Nephron progenitor cell (in vitro differentiated cells): ENCODE measurements at regions not wholly inside any gene's neighbourhood (a gene's known extent, or its start where the extent isn't known, plus 50 kb on each side); places are given as distances from the start of the nearest gene placed in this dataset.
A peak's percentile ranks its signal among the peaks of the same experiment; 100 is the strongest.

ENCODE experiments used
- DNase-seq: peaks from one replicate; pipeline ENCODE4 v3.0.0; 2021
- H3K27ac Mint-ChIP-seq: 2 replicates; pipeline ENCODE4 v1.8.0; 2021; ENCODE audit warnings: mild to moderate bottlenecking, moderate library complexity, mixed read lengths
- H3K27me3 Mint-ChIP-seq: 2 replicates; pipeline ENCODE4 v1.8.0; 2021; ENCODE audit warnings: mild to moderate bottlenecking, low read depth, mixed read lengths; ENCODE audit not compliant: poor library complexity
- H3K36me3 Mint-ChIP-seq: 2 replicates; pipeline ENCODE4 v1.8.0; 2021; ENCODE audit warnings: low read depth, mixed read lengths
- H3K4me1 Mint-ChIP-seq: 2 replicates; pipeline ENCODE4 v1.8.0; 2021; ENCODE audit warnings: mixed read lengths
- H3K4me3 Mint-ChIP-seq: 2 replicates; pipeline ENCODE4 v1.8.0; 2021; ENCODE audit warnings: mild to moderate bottlenecking, moderate library complexity, mixed read lengths
- H3K9me3 Mint-ChIP-seq: 2 replicates; pipeline ENCODE4 v1.8.0; 2021; ENCODE audit warnings: mild to moderate bottlenecking, moderate library complexity, mixed read lengths
- TF ChIP-seq, protein P1 (sequence below): fragments of 200-600 bp; sonication (generic); IDR thresholded peaks from 2 replicates; pipeline ENCODE4 v1.5.0; 2021; ENCODE audit warnings: antibody characterized with exemption

DNA sequence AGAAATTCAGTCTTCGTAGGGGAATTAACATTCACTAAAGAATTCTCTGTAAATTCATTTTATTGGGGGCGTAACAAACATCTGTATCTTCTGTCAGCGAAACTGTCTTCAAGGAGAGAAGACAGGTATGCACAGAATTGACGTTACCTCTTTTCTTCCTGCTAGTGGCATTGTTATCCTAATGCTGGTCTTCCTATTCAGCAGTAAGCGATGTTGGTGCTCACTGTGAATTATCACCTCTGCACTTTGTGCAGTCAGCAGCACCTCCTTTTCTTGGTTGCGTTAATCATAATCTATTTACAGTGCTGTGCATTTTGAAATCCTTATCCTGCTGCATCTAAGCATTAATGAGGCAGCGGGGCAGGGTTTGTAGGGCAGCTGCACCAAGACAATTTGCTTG, 362.3 kb downstream of the SLC4A3 start:
- H3K4me1 Mint-ChIP-seq, result peaks cover 13% of the 10 kb centered on the region
- no peak overlapping the region for H3K27ac Mint-ChIP-seq
- TF ChIP-seq, protein P1, sequence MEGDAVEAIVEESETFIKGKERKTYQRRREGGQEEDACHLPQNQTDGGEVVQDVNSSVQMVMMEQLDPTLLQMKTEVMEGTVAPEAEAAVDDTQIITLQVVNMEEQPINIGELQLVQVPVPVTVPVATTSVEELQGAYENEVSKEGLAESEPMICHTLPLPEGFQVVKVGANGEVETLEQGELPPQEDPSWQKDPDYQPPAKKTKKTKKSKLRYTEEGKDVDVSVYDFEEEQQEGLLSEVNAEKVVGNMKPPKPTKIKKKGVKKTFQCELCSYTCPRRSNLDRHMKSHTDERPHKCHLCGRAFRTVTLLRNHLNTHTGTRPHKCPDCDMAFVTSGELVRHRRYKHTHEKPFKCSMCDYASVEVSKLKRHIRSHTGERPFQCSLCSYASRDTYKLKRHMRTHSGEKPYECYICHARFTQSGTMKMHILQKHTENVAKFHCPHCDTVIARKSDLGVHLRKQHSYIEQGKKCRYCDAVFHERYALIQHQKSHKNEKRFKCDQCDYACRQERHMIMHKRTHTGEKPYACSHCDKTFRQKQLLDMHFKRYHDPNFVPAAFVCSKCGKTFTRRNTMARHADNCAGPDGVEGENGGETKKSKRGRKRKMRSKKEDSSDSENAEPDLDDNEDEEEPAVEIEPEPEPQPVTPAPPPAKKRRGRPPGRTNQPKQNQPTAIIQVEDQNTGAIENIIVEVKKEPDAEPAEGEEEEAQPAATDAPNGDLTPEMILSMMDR, result no peak
- no peak overlapping the region for H3K4me3 Mint-ChIP-seq
- no peaks in the 10 kb centered on the region for H3K27me3 Mint-ChIP-seq
- no peak for DNase-seq
- H3K36me3 Mint-ChIP-seq, result no peaks in the 10 kb centered on the region
- H3K9me3 Mint-ChIP-seq, result peaks cover 4% of the 10 kb centered on the region

DNA sequence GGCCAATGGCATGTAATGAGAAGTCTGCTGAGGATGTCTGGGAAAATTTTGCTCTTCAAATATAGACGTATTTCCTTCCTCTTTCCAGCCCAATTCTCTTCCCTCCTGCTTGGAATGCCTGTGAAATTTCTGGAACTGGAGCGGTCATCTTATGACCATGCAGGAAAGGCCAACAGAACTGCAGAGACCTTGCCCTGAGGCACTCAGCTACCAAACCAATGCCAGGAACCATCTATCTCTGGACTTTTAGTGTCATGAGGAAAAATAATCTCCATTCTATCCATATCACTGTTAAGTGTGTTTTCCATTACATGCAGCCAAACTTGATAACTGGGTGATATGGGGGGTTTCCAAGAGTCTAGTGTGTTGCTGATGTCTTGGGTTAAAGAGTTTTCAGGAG, 363.7 kb downstream of the SLC4A3 start:
- H3K27me3 Mint-ChIP-seq, result peaks cover 2% of the 10 kb centered on the region
- DNase-seq, result no peak
- H3K4me1 Mint-ChIP-seq, result peaks cover 26% of the 10 kb centered on the region
- H3K9me3 Mint-ChIP-seq, result peaks cover 4% of the 10 kb centered on the region
- H3K36me3 Mint-ChIP-seq, result no peaks in the 10 kb centered on the region
- TF ChIP-seq, protein P1, result no peak
- H3K4me3 Mint-ChIP-seq, result no peak overlapping the region
- no peak overlapping the region for H3K27ac Mint-ChIP-seq

DNA sequence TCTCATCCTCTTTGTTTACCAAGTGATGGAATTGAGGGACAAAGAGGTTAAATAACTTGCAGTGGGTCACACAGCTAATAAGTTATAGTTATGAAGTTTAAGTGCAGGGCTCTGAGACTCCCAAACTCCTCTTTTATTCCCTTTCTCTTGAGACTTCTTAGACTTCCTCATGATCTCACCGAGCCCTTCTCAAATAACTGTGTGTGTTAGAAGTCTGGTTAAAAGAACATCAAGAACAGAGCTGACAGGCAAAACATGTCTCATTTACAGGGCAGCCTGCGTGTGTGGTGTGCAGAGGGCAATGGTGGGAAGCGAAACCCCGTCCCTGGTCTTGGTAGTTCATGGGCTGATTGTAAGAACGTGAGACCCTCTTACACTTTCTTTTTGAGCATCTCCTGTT, 368.0 kb downstream of the SLC4A3 start:
- H3K27ac Mint-ChIP-seq, result peak overlapping the region; percentile 7
- TF ChIP-seq, protein P1, result no peak

DNA sequence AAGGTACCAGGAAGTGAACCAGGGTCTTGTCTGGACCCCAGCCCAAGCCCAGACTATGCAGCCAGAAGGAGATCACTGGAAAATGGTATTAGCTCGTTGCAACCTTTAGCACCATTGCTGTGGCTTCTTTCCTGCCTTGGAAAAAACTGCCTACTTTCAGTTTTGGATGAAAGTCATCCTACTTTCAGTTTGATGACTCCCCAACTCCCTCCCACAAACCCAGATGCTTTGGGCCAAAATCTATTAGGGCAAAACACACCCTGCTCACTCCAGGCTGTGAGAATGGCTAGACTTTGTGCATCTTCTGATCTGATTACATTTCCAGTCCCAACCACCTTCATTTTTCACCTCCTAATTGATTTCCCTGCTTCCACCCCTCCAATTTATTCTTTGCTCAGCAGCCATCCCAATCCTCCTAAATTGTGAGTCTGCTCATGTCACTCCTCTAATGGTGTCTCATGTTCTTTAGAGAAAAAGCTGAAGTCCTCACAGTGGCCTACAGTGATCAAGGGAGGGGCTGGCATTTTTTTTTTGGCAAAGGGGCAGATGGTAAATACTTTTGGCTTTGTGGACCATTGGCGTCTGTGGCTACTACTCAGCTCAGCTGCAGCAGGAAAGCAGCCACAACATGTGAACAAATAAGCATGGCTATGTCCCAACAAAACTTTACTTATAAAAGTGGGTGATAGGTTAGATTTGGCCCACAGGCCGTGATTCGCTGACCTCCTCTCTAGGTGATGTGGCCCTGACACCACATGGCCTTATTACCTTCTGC, 368.7 kb downstream of the SLC4A3 start:
- TF ChIP-seq, protein P1, result no peak
- peaks cover under 1% of the 10 kb centered on the region for H3K9me3 Mint-ChIP-seq
- H3K4me1 Mint-ChIP-seq, result peaks cover 31% of the 10 kb centered on the region
- H3K27ac Mint-ChIP-seq, result no peak overlapping the region
- no peak for DNase-seq
- peaks cover 2% of the 10 kb centered on the region for H3K27me3 Mint-ChIP-seq
- no peaks in the 10 kb centered on the region for H3K36me3 Mint-ChIP-seq
- H3K4me3 Mint-ChIP-seq, result no peak overlapping the region

More for the DNA sequence above, 368.0 kb downstream of the SLC4A3 start:
- Mint-ChIP-seq H3K9me3 (peaks cover 4% of the 10 kb centered on the region), H3K4me3 (no peak overlapping the region), H3K36me3 (no peaks in the 10 kb centered on the region), H3K27me3 (peaks cover 2% of the 10 kb centered on the region), H3K4me1 (peaks cover 31% of the 10 kb centered on the region)
- DNase-seq, result no peak

DNA sequence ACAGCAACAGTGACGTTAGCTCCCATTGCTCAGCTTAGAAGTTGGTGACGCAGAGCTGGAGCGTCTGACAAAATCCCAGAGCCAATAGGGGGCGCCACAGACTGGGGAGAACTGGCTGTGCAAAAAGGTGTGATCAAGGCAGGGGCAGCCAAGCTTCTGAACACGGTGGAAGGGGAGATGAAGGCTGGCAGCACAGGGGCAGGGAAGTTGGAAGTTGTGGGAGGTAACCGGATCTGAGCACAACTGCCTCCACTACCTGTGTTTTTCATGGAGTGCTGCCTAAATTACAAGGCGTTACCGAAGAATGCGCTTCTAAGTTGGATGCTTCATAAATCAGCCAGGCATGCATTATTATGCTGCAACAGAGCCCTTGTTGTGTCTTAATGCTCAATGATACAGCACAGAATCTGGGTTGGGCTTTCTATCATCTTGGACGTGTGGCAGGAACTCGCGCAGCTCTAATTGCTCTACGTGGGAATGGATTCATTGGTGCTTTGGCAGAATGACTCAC, 370.0 kb downstream of the SLC4A3 start:
- H3K27ac Mint-ChIP-seq, result peak overlapping the region; percentile 65
- H3K4me1 Mint-ChIP-seq, result peaks cover 33% of the 10 kb centered on the region
- H3K27me3 Mint-ChIP-seq, result peaks cover 2% of the 10 kb centered on the region
- H3K9me3 Mint-ChIP-seq, result no peaks in the 10 kb centered on the region
- peak; percentile 72 for DNase-seq
- H3K36me3 Mint-ChIP-seq, result no peaks in the 10 kb centered on the region
- H3K4me3 Mint-ChIP-seq, result no peak overlapping the region
- TF ChIP-seq, protein P1, result peak; percentile 53

DNA sequence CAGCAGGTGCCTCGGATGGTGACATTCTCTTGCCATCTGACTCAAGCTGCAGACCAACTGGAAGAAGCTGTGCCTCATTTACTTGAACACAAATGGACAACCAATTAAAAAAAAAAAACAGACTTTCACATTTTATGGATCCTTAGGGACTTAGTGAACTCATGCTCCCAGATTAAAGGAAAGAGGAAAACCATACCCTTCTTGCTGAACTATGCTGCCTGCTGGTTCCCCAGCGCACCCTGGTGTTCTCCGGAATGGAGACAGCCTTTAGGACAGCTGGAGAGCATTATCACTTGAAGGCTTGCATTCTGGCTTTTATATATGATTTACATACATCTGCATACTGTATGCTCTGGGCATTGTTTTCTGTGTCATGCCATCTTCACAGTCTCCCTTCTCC, 370.7 kb downstream of the SLC4A3 start:
- Mint-ChIP-seq H3K27ac (no peak overlapping the region), H3K27me3 (peaks cover 2% of the 10 kb centered on the region), H3K9me3 (no peaks in the 10 kb centered on the region), H3K36me3 (no peaks in the 10 kb centered on the region), H3K4me1 (peaks cover 39% of the 10 kb centered on the region), H3K4me3 (no peak overlapping the region)
- DNase-seq, result peak; percentile 8
- TF ChIP-seq, protein P1, result no peak
